ENCODE measurements at regions not wholly inside any gene's neighbourhood (a gene's known extent, or its start where the extent isn't known, plus 50 kb on each side); places are given as distances from the start of the nearest gene placed in this dataset.

- Histone ChIP-seq H3K36me3 (ENCODE audit: insufficient read depth, low read length, poor library complexity, severe bottlenecking) (no peaks in the 10 kb centered on the region), H3K4me3 (ENCODE audit: low read depth, low read length, poor library complexity, severe bottlenecking) (no peak overlapping the region), H3K9me3 (ENCODE audit: low read depth, low read length, poor library complexity, severe bottlenecking) (no peaks in the 10 kb centered on the region), H3K27me3 (replicated peaks; ENCODE audit: insufficient read depth, low read depth, low read length, poor library complexity) (no peaks in the 10 kb centered on the region), H3K4me1 (ENCODE audit: insufficient read depth, low read length, poor library complexity, severe bottlenecking) (no peaks in the 10 kb centered on the region), H3K27ac (ENCODE audit: low read depth, low read length, poor library complexity, severe bottlenecking) (no peak overlapping the region)
- intact Hi-C loops (cut with micrococcal nuclease; ENCODE audit: unreplicated experiment): no loop called here
- BruUV-seq (replicated peaks): no TSS peak
- ChIA-PET CTCF (no interaction called here), POLR2A (ENCODE audit: low non-redundant PET) (no interaction called here)
- no peak for TF ChIP-seq EZH2 (IDR thresholded peaks at IDR 0.05; ENCODE audit: borderline replicate concordance, low read depth, low read length, poor library complexity, severe bottlenecking)
- TF ChIP-seq CTCF (conservative IDR thresholded peaks at IDR 0.05; ENCODE audit: low read depth, low read length): no peak
- no peak for DNase-seq (ENCODE audit: low spot score)
Observed at GRCh38 chr4:101471201-101471600, 123.9 kb upstream of the PPP3CA start.

- Histone ChIP-seq H3K36me3 (ENCODE audit: insufficient read depth, low read length, poor library complexity, severe bottlenecking) (no peaks in the 10 kb centered on the region), H3K4me1 (ENCODE audit: insufficient read depth, low read length, poor library complexity, severe bottlenecking) (peaks cover 26% of the 10 kb centered on the region), H3K9me3 (ENCODE audit: low read depth, low read length, poor library complexity, severe bottlenecking) (peaks cover 4% of the 10 kb centered on the region), H3K27me3 (replicated peaks; ENCODE audit: insufficient read depth, low read depth, low read length, poor library complexity) (no peaks in the 10 kb centered on the region), H3K4me3 (ENCODE audit: low read depth, low read length, poor library complexity, severe bottlenecking) (no peak overlapping the region), H3K27ac (ENCODE audit: low read depth, low read length, poor library complexity, severe bottlenecking) (no peak overlapping the region)
- intact Hi-C loops (cut with micrococcal nuclease; ENCODE audit: unreplicated experiment): no loop called here
- TF ChIP-seq CTCF (conservative IDR thresholded peaks at IDR 0.05; ENCODE audit: low read depth, low read length) (no peak), EZH2 (IDR thresholded peaks at IDR 0.05; ENCODE audit: borderline replicate concordance, low read depth, low read length, poor library complexity, severe bottlenecking) (no peak)
- no peak for DNase-seq (ENCODE audit: low spot score)
- no TSS peak for BruUV-seq (replicated peaks)
- POLR2A ChIA-PET (ENCODE audit: low non-redundant PET): no interaction called here
- CTCF ChIA-PET: no interaction called here
Observed at GRCh38 chr4:101464596-101464995, 117.3 kb upstream of the PPP3CA start.

GRCh38 chr4:101458914-101459313 is 111.6 kb upstream of the PPP3CA start:
- TF ChIP-seq CTCF (conservative IDR thresholded peaks at IDR 0.05; ENCODE audit: low read depth, low read length) (no peak), EZH2 (IDR thresholded peaks at IDR 0.05; ENCODE audit: borderline replicate concordance, low read depth, low read length, poor library complexity, severe bottlenecking) (no peak)
- Histone ChIP-seq H3K27ac (ENCODE audit: low read depth, low read length, poor library complexity, severe bottlenecking) (no peak overlapping the region), H3K4me3 (ENCODE audit: low read depth, low read length, poor library complexity, severe bottlenecking) (no peak overlapping the region), H3K36me3 (ENCODE audit: insufficient read depth, low read length, poor library complexity, severe bottlenecking) (no peaks in the 10 kb centered on the region), H3K4me1 (ENCODE audit: insufficient read depth, low read length, poor library complexity, severe bottlenecking) (peaks cover 21% of the 10 kb centered on the region), H3K27me3 (replicated peaks; ENCODE audit: insufficient read depth, low read depth, low read length, poor library complexity) (no peaks in the 10 kb centered on the region), H3K9me3 (ENCODE audit: low read depth, low read length, poor library complexity, severe bottlenecking) (peaks cover 7% of the 10 kb centered on the region)
- intact Hi-C loops (cut with micrococcal nuclease; ENCODE audit: unreplicated experiment): no loop called here
- BruUV-seq (replicated peaks): no TSS peak
- no peak for DNase-seq (ENCODE audit: low spot score)
- ChIA-PET POLR2A (ENCODE audit: low non-redundant PET) (no interaction called here), CTCF (no interaction called here)

Data from A673 (cell line).